Activated T-cell treated with anti-CD3 and anti-CD28 coated beads, Interleukin-2, amount 50 U/mL, for 72 hours (primary cell): ENCODE measurements at regions not wholly inside any gene's neighbourhood (a gene's known extent, or its start where the extent isn't known, plus 50 kb on each side); places are given as distances from the start of the nearest gene placed in this dataset.

Experiments
- ATAC-seq, 2 donors: fragments of 150-1000 bp; cut with Tn5 transposase; replicated peaks in 1 of 2; 2 replicates each; pipeline ENCODE4 v1.10.0; 2021; ENCODE audit warnings: moderate library complexity in 2 of 2, mild to moderate bottlenecking in 1 of 2
- DNase-seq, 2 donors: peaks; one replicate each; pipeline ENCODE4 v3.0.0; 2021 to 2022; ENCODE audit warnings: mixed read lengths in 1 of 2
- H3K27ac Mint-ChIP-seq: one replicate; pipeline ENCODE4 v1.8.0; 2022; ENCODE audit warnings: mild to moderate bottlenecking, moderate library complexity, mixed read lengths
- H3K27me3 Mint-ChIP-seq: one replicate; pipeline ENCODE4 v1.8.0; 2022; ENCODE audit warnings: low read depth, mixed read lengths
- H3K36me3 Mint-ChIP-seq, 2 donors: one replicate each; pipeline ENCODE4 v1.8.0; 2022; ENCODE audit warnings: mixed read lengths in 2 of 2, mild to moderate bottlenecking in 1 of 2; ENCODE audit not compliant: insufficient read depth in 2 of 2
- H3K4me1 Mint-ChIP-seq: one replicate; pipeline ENCODE4 v1.8.0; 2022; ENCODE audit warnings: low read depth, mixed read lengths
- H3K4me3 Mint-ChIP-seq, 2 donors: one replicate each; pipeline ENCODE4 v1.8.0; 2022; ENCODE audit warnings: mild to moderate bottlenecking in 2 of 2, mixed read lengths in 2 of 2, moderate library complexity in 2 of 2
- H3K9me3 Mint-ChIP-seq, 2 donors: one replicate each; pipeline ENCODE4 v1.8.0; 2022; ENCODE audit warnings: mixed read lengths in 2 of 2

- no peak overlapping the region for H3K27ac Mint-ChIP-seq
- DNase-seq = no peak
- no peaks in the 10 kb centered on the region for H3K27me3 Mint-ChIP-seq
Measured at GRCh38 chr14:54052696-54053385, 96.2 kb upstream of the BMP4 start.

GRCh38 chr14:54053386-54053745 is 96.7 kb upstream of the BMP4 start:
- no peak overlapping the region for H3K4me3 Mint-ChIP-seq
- H3K4me1 Mint-ChIP-seq = no peaks in the 10 kb centered on the region
- no peaks in the 10 kb centered on the region for H3K9me3 Mint-ChIP-seq
- no peak for ATAC-seq
- H3K27ac Mint-ChIP-seq = no peak overlapping the region
- H3K27me3 Mint-ChIP-seq = no peaks in the 10 kb centered on the region
- no peak for DNase-seq
- no peaks in the 10 kb centered on the region for H3K36me3 Mint-ChIP-seq

More at GRCh38 chr14:54052696-54053385, 96.2 kb upstream of the BMP4 start:
- Mint-ChIP-seq H3K4me1 (no peaks in the 10 kb centered on the region), H3K9me3 (no peaks in the 10 kb centered on the region), H3K36me3 (no peaks in the 10 kb centered on the region), H3K4me3 (no peak overlapping the region)
- ATAC-seq = no peak

- Mint-ChIP-seq H3K27me3 (no peaks in the 10 kb centered on the region), H3K9me3 (no peaks in the 10 kb centered on the region), H3K4me1 (no peaks in the 10 kb centered on the region), H3K36me3 (no peaks in the 10 kb centered on the region), H3K4me3 (no peak overlapping the region), H3K27ac (no peak overlapping the region)
- DNase-seq (no peak), ATAC-seq (no peak)
Measured at GRCh38 chr14:54058505-54058904, 101.9 kb upstream of the BMP4 start.

- ATAC-seq (no peak), DNase-seq (no peak)
- Mint-ChIP-seq H3K27ac (no peak overlapping the region), H3K27me3 (no peaks in the 10 kb centered on the region), H3K36me3 (no peaks in the 10 kb centered on the region), H3K9me3 (peaks cover 2% of the 10 kb centered on the region in 2 donors), H3K4me3 (no peak overlapping the region), H3K4me1 (no peaks in the 10 kb centered on the region)
Measured at GRCh38 chr14:54083549-54084239, 127.1 kb upstream of the BMP4 start.

GRCh38 chr14:54085232-54085761 is 128.7 kb upstream of the BMP4 start:
- Mint-ChIP-seq H3K27ac (no peak overlapping the region), H3K4me3 (no peak overlapping the region), H3K27me3 (peaks cover 5% of the 10 kb centered on the region), H3K9me3 (peaks cover 2% of the 10 kb centered on the region in 2 donors), H3K36me3 (no peaks in the 10 kb centered on the region), H3K4me1 (no peaks in the 10 kb centered on the region)
- ATAC-seq (no peak), DNase-seq (no peak)

- Mint-ChIP-seq H3K27ac (no peak overlapping the region), H3K36me3 (no peaks in the 10 kb centered on the region)
- ATAC-seq = no peak
Measured at GRCh38 chr14:54085841-54086240, 129.2 kb upstream of the BMP4 start.

GRCh38 chr14:54086767-54087166 is 130.1 kb upstream of the BMP4 start:
- no peaks in the 10 kb centered on the region for H3K36me3 Mint-ChIP-seq
- no peaks in the 10 kb centered on the region for H3K4me1 Mint-ChIP-seq
- H3K27me3 Mint-ChIP-seq = peaks cover 6% of the 10 kb centered on the region
- H3K4me3 Mint-ChIP-seq = no peak overlapping the region
- H3K27ac Mint-ChIP-seq = no peak overlapping the region
- ATAC-seq (no peak), DNase-seq (no peak)
- H3K9me3 Mint-ChIP-seq = peaks cover 0 to 3% of the 10 kb centered on the region in 2 donors

More at GRCh38 chr14:54085841-54086240, 129.2 kb upstream of the BMP4 start:
- H3K4me3 Mint-ChIP-seq = no peak overlapping the region
- no peaks in the 10 kb centered on the region for H3K4me1 Mint-ChIP-seq
- H3K27me3 Mint-ChIP-seq = peaks cover 6% of the 10 kb centered on the region
- no peak for DNase-seq
- peaks cover 0 to 1% of the 10 kb centered on the region in 2 donors for H3K9me3 Mint-ChIP-seq

- H3K4me3 Mint-ChIP-seq = no peak overlapping the region
- no peaks in the 10 kb centered on the region for H3K4me1 Mint-ChIP-seq
- no peaks in the 10 kb centered on the region for H3K36me3 Mint-ChIP-seq
- no peak for ATAC-seq
- H3K27ac Mint-ChIP-seq = no peak overlapping the region
- no peak for DNase-seq
- H3K9me3 Mint-ChIP-seq = peaks cover 0 to 3% of the 10 kb centered on the region in 2 donors
- H3K27me3 Mint-ChIP-seq = peaks cover 6% of the 10 kb centered on the region
Measured at GRCh38 chr14:54087376-54087775, 130.8 kb upstream of the BMP4 start.

- no peak for DNase-seq
- H3K27ac Mint-ChIP-seq = no peak overlapping the region
- H3K27me3 Mint-ChIP-seq = peaks cover 6% of the 10 kb centered on the region
- no peaks in the 10 kb centered on the region for H3K4me1 Mint-ChIP-seq
- peaks cover 0 to 5% of the 10 kb centered on the region in 2 donors for H3K9me3 Mint-ChIP-seq
- no peaks in the 10 kb centered on the region for H3K36me3 Mint-ChIP-seq
- ATAC-seq = no peak
- no peak overlapping the region for H3K4me3 Mint-ChIP-seq
Measured at GRCh38 chr14:54088271-54088670, 131.6 kb upstream of the BMP4 start.

- Mint-ChIP-seq H3K36me3 (peaks cover 3% of the 10 kb centered on the region in 2 donors), H3K27me3 (peaks cover 6% of the 10 kb centered on the region), H3K4me3 (no peak overlapping the region), H3K9me3 (peaks cover 2 to 7% of the 10 kb centered on the region in 2 donors), H3K27ac (no peak overlapping the region), H3K4me1 (no peaks in the 10 kb centered on the region)
- DNase-seq (no peak), ATAC-seq (no peak)
Measured at GRCh38 chr14:54090274-54090673, 133.6 kb upstream of the BMP4 start.

GRCh38 chr14:54094765-54095164 is 138.1 kb upstream of the BMP4 start:
- H3K27ac Mint-ChIP-seq = no peak overlapping the region
- ATAC-seq (no peak), DNase-seq (no peak)
- H3K9me3 Mint-ChIP-seq = peaks cover 5 to 7% of the 10 kb centered on the region in 2 donors
- H3K36me3 Mint-ChIP-seq = peaks cover 3% of the 10 kb centered on the region in 2 donors
- no peak overlapping the region for H3K4me3 Mint-ChIP-seq
- H3K27me3 Mint-ChIP-seq = peaks cover 6% of the 10 kb centered on the region
- H3K4me1 Mint-ChIP-seq = no peaks in the 10 kb centered on the region

- peaks cover 3 to 5% of the 10 kb centered on the region in 2 donors for H3K9me3 Mint-ChIP-seq
- H3K4me1 Mint-ChIP-seq = no peaks in the 10 kb centered on the region
- no peak overlapping the region for H3K27ac Mint-ChIP-seq
- H3K4me3 Mint-ChIP-seq = no peak overlapping the region
- no peak for DNase-seq
- H3K36me3 Mint-ChIP-seq = peaks cover 1 to 3% of the 10 kb centered on the region in 2 donors
- H3K27me3 Mint-ChIP-seq = no peaks in the 10 kb centered on the region
- ATAC-seq = no peak
Measured at GRCh38 chr14:54098536-54098935, 141.9 kb upstream of the BMP4 start.

GRCh38 chr14:54102051-54102456 is 145.4 kb upstream of the BMP4 start:
- Mint-ChIP-seq H3K4me3 (no peak overlapping the region), H3K9me3 (peaks cover 0 to 2% of the 10 kb centered on the region in 2 donors), H3K4me1 (no peaks in the 10 kb centered on the region), H3K36me3 (no peaks in the 10 kb centered on the region), H3K27ac (no peak overlapping the region), H3K27me3 (no peaks in the 10 kb centered on the region)
- DNase-seq (no peak), ATAC-seq (no peak)
